ENCODE measurements at regions not wholly inside any gene's neighbourhood (a gene's known extent, or its start where the extent isn't known, plus 50 kb on each side); places are given as distances from the start of the nearest gene placed in this dataset.

DNA sequence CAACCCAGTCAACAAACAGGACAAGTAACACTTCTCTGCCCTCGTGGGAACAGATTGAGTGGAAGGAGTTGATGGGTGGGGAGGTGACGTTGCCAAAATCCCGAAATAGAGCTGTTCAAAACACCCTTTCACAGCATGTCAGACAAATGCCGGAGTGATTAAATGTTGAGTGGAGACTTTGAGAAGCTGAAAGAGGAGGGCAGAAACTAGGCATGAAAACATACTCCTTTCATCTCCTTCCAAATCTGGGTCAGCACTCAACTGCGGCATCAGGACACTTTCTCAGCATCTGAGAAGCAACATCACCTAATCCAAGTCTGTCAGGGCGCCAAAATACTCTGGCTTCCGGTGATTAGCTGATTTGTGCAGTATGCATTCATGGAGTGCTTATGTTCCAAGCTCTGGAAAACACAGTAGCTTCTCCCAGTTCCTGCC, 51.5 kb upstream of the MRI1 start:
- Histone ChIP-seq H3K4me3 (no peak overlapping the region), H3K4me1 (peaks cover 0 to 25% (median 0%) of the 10 kb centered on the region in 3 donors), H3K36me3 (no peaks in the 10 kb centered on the region), H3K27ac (no peak overlapping the region), H3K27me3 (no peaks in the 10 kb centered on the region), H3K9me3 (no peaks in the 10 kb centered on the region)
- no peak for TF ChIP-seq POLR2A (IDR thresholded peaks at IDR 0.05)
- TF ChIP-seq, protein P1, sequence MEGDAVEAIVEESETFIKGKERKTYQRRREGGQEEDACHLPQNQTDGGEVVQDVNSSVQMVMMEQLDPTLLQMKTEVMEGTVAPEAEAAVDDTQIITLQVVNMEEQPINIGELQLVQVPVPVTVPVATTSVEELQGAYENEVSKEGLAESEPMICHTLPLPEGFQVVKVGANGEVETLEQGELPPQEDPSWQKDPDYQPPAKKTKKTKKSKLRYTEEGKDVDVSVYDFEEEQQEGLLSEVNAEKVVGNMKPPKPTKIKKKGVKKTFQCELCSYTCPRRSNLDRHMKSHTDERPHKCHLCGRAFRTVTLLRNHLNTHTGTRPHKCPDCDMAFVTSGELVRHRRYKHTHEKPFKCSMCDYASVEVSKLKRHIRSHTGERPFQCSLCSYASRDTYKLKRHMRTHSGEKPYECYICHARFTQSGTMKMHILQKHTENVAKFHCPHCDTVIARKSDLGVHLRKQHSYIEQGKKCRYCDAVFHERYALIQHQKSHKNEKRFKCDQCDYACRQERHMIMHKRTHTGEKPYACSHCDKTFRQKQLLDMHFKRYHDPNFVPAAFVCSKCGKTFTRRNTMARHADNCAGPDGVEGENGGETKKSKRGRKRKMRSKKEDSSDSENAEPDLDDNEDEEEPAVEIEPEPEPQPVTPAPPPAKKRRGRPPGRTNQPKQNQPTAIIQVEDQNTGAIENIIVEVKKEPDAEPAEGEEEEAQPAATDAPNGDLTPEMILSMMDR (IDR thresholded peaks at IDR 0.05), result no peak
- WGBS, 2 donors, result 8 to 23% methylated on average over 7 of the region's 7 CpGs
- DNase-seq, result no peak
- intact Hi-C loops (cut with DNase I), result no loop called here

DNA sequence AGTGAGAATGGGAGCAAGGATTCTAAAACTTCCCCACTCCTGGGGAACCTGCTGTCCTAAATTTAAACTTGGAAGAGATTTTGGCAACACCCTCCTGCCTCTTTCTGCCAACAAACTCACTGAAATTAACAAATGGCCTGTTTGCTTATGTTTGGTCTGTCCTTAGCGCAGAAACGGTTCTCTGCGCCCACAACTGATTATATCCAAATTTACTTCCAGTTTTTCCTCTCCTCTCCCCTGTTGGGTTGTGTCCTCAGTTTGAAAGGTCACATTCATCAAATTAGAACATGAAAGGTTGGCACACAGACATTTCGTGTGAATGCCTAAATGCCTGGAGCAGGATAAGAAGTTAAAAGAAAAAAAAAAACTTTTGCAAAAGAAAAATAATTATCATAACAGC, 56.4 kb upstream of the MRI1 start:
- 9 to 10% methylated on average over 4 of the region's 4 CpGs for WGBS, 2 donors
- no peaks in the 10 kb centered on the region for H3K27me3 ChIP-seq
- intact Hi-C loops (cut with DNase I), result no loop called here
- no peaks in the 10 kb centered on the region for H3K9me3 ChIP-seq
- DNase-seq, result no peak
- H3K4me1 ChIP-seq, result peaks cover 0 to 24% (median 0%) of the 10 kb centered on the region in 3 donors
- H3K36me3 ChIP-seq, result no peaks in the 10 kb centered on the region
- TF ChIP-seq POLR2A (IDR thresholded peaks at IDR 0.05), result no peak
- TF ChIP-seq, protein P1 (IDR thresholded peaks at IDR 0.05), result no peak
- H3K4me3 ChIP-seq, result no peak overlapping the region
- H3K27ac ChIP-seq, result no peak overlapping the region

DNA sequence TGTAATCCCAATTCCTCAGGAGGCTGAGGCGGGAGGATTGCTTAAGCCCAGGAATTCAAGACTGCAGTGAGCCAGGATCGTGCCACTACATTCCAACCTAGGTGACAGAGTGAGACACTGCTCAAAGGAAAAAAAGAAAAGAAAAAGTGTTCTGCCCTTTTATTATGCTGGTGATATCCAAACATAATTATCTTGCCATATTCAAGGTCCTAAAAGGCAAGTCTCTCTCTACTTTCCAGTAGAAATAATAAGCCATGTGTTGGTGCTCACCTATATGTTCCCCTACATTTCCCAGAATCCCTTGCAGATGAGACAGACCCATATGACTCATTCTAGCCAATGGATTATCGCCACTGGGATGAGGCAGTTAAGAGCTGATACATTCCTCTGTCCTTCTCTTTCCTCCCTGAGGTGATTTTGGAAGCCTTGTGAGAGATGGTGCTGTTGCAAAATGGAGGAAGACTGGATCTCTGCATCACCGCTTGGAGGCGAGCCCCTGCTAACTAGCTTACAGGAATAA, 58.3 kb upstream of the MRI1 start:
- Histone ChIP-seq H3K4me3 (no peak overlapping the region), H3K4me1 (peaks cover 0 to 14% (median 0%) of the 10 kb centered on the region in 3 donors), H3K27me3 (peaks cover 0 to 16% (median 0%) of the 10 kb centered on the region in 4 donors), H3K27ac (no peak overlapping the region), H3K9me3 (peaks cover 0 to 5% (median 0%) of the 10 kb centered on the region in 3 donors), H3K36me3 (no peaks in the 10 kb centered on the region)
- DNase-seq, result no peak
- intact Hi-C loops (cut with DNase I), result no loop called here
- 84 to 92% methylated on average over 5 of the region's 5 CpGs for WGBS, 2 donors
- TF ChIP-seq, protein P1 (IDR thresholded peaks at IDR 0.05), result no peak
- TF ChIP-seq POLR2A (IDR thresholded peaks at IDR 0.05), result no peak

DNA sequence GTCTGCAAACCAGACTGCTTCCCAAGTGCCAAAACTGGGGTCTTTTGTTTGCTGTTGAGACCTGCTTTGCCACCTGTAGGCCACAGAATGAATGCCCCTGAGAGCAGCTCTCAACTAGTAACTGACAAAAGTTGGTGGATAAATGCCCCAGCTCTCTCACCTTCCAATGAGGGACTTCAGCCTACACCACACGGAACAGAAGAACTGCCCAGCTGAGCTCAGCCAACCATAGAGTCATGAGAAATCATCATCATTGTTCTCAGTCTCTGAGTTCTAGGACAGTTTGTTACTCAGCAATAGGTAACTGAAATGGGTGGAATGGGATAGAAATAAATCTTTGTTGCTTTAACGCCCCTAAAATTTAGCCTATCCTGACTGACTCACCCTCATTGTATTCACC, 59.1 kb upstream of the MRI1 start:
- DNase-seq, result no peak
- Histone ChIP-seq H3K36me3 (no peaks in the 10 kb centered on the region), H3K4me1 (peaks cover 0 to 14% (median 0%) of the 10 kb centered on the region in 3 donors), H3K27ac (no peak overlapping the region), H3K27me3 (peaks cover 0 to 22% (median 0%) of the 10 kb centered on the region in 4 donors), H3K4me3 (no peak overlapping the region), H3K9me3 (peaks cover 0 to 5% (median 0%) of the 10 kb centered on the region in 3 donors)
- TF ChIP-seq POLR2A (IDR thresholded peaks at IDR 0.05), result no peak
- TF ChIP-seq, protein P1 (IDR thresholded peaks at IDR 0.05), result no peak
- intact Hi-C loops (cut with DNase I), result no loop called here
- 84 to 92% methylated on average over 2 of the region's 2 CpGs for WGBS, 2 donors

DNA sequence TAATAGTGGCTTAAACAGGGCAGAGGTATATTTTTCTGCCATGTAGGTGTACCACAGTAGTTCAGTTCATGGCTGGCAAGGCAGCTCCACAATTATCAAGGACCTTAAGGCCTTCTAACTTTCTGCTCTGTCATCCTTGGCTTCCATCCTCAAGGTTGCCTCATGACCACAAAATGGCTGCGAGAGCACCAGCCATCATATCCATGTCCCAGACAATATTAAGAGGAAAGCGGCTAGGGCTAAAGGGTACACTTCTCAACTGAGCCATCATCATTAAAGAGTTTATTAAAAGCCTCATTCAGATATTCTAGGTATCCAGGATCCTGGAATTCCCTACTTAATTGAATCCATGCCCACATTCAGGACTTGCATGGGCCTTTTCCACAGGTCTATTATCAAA, 62.7 kb upstream of the MRI1 start:
- Histone ChIP-seq H3K36me3 (no peaks in the 10 kb centered on the region), H3K4me1 (peaks cover 0 to 6% (median 0%) of the 10 kb centered on the region in 3 donors), H3K4me3 (no peak overlapping the region), H3K27ac (no peak overlapping the region), H3K9me3 (peaks cover 0 to 5% (median 0%) of the 10 kb centered on the region in 3 donors), H3K27me3 (peaks cover 0 to 44% (median 0%) of the 10 kb centered on the region in 4 donors)
- WGBS, 2 donors, result 89 to 100% methylated on average over 2 of the region's 2 CpGs
- DNase-seq, result no peak
- TF ChIP-seq, protein P1 (IDR thresholded peaks at IDR 0.05), result no peak
- TF ChIP-seq POLR2A (IDR thresholded peaks at IDR 0.05), result no peak
- intact Hi-C loops (cut with DNase I), result no loop called here
